ENCODE measurements at regions not wholly inside any gene's neighbourhood (a gene's known extent, or its start where the extent isn't known, plus 50 kb on each side); places are given as distances from the start of the nearest gene placed in this dataset.

DNA sequence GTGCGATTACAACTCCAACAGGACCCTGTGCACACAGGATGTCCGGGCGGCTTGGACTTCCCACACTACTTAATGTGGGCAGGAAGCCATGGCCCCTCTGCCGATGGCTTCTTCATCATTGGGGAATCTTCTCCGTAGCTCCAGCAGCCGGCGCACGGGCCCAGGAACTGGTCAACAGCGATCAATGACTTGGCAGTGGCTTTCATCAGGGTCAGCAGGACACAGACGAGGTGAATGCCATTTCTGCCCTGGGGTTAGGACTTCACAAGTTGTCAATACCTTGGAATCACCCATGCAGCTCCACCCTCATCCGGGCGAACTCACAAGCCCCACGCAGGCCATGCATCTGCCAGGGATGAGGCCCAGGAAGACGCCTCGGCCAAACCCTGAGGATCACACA, 645.7 kb downstream of the BRD1 start:
- TF ChIP-seq GATA2 (IDR thresholded peaks at IDR 0.05; ENCODE audit: low read depth, low read length) = no peak
- TF ChIP-seq GATA3 (IDR thresholded peaks at IDR 0.05; ENCODE audit: low read depth, low read length) = no peak
